ENCODE measurements at regions not wholly inside any gene's neighbourhood (a gene's known extent, or its start where the extent isn't known, plus 50 kb on each side); places are given as distances from the start of the nearest gene placed in this dataset.

- H2BK20ac ChIP-seq (ENCODE audit: low read length): peak overlapping the region; percentile 49; the same call in 1 of the 2 replicates
- no peak overlapping the region for H2AK5ac ChIP-seq (ENCODE audit: low read depth, low read length)
- WGBS, 2 experiments (ENCODE audit: extremely low coverage in 1 of 2, insufficient coverage in 1 of 2, insufficient read length in 1 of 2, insufficient replicate concordance in 2 of 2, low coverage in 1 of 2, low lambda C conversion rate in 2 of 2, missing lambda C conversion rate in 1 of 2): 77% methylated on average over 2 of the region's 2 CpGs; no CpG with 5 or more reads in 1 of the 2 experiments
- H3K36me3 ChIP-seq (ENCODE audit: control insufficient read depth in 2 of 4, insufficient read depth in 4 of 4, low read length in 3 of 4): no peaks in the 10 kb centered on the region
- H4K8ac ChIP-seq (ENCODE audit: extremely low read depth, insufficient read depth, low read length): no peak overlapping the region
- no peaks in the 10 kb centered on the region for H3K27me3 ChIP-seq (replicated peaks in 1 of 4; ENCODE audit: control insufficient read depth in 3 of 4, extremely low read depth in 1 of 4, insufficient read depth in 3 of 4, low read length in 3 of 4)
- H2BK15ac ChIP-seq (ENCODE audit: low read length): no peak overlapping the region
- H2BK5ac ChIP-seq (ENCODE audit: low read depth, low read length): no peak overlapping the region
- H3K4ac ChIP-seq (replicated peaks; ENCODE audit: insufficient read length, low read depth, low read length): no peak overlapping the region
- H3K4me3 ChIP-seq (ENCODE audit: extremely low read depth in 1 of 4, insufficient read depth in 2 of 4, low read depth in 3 of 4, low read length in 4 of 4): no peak overlapping the region
- H3K18ac ChIP-seq (ENCODE audit: extremely low read depth, low read length): no peak overlapping the region
- H3K56ac ChIP-seq (replicated peaks; ENCODE audit: insufficient read length, low read depth, low read length): no peak overlapping the region
- H3K27ac ChIP-seq (ENCODE audit: low read depth, low read length): no peak overlapping the region
- H2AFZ ChIP-seq (ENCODE audit: low read length): peak overlapping the region; percentile 20; the same call in 1 of the 2 replicates
- FAIRE-seq: no peak
- H3K23ac ChIP-seq (ENCODE audit: insufficient read length): no peak overlapping the region
- ChIA-PET CTCF (ENCODE audit: partially characterized antibody) (no interaction called here), POLR2A (ENCODE audit: partially characterized antibody) (interaction anchor here (0.6 kb wide), 1 partner anchor 19 kb away, joined by 4 read pairs; no protein-coding TSS in a partner anchor)
- H3K79me2 ChIP-seq (ENCODE audit: control insufficient read depth in 1 of 2, insufficient read depth in 2 of 2, low read length in 2 of 2): no peaks in the 10 kb centered on the region
- no peak for TF ChIP-seq GTF2F1 (IDR thresholded peaks at IDR 0.05; ENCODE audit: borderline replicate concordance, low read depth, low read length)
- TF ChIP-seq MAFK (IDR thresholded peaks at IDR 0.05; ENCODE audit: low read depth, low read length): no peak
- TF ChIP-seq POLR2A (IDR thresholded peaks at IDR 0.05; ENCODE audit: control extremely low read depth in 1 of 2, low read depth in 2 of 2, low read length in 2 of 2): no peak
- TF ChIP-seq CTBP2 (IDR thresholded peaks at IDR 0.05; ENCODE audit: borderline replicate concordance, insufficient read depth, insufficient read length, low read length): no peak
- no peak for TF ChIP-seq TEAD4 (IDR thresholded peaks at IDR 0.05; ENCODE audit: low read depth, low read length)
- no peak for TF ChIP-seq EP300 (IDR thresholded peaks at IDR 0.05; ENCODE audit: borderline replicate concordance in 1 of 2, low read depth in 2 of 2, low read length in 2 of 2)
- no peak for TF ChIP-seq USF2 (IDR thresholded peaks at IDR 0.05; ENCODE audit: low read length)
- TF ChIP-seq SP1 (IDR thresholded peaks at IDR 0.05; ENCODE audit: low read depth, low read length): no peak
- H4K5ac ChIP-seq (ENCODE audit: insufficient read length, low read depth, low read length): no peak overlapping the region
- H3K4me1 ChIP-seq (replicated peaks in 1 of 4; ENCODE audit: control insufficient read depth in 3 of 4, insufficient read depth in 4 of 4, low read length in 3 of 4): peaks cover 0 to 24% (median 11%) of the 10 kb centered on the region in 4 experiments; a peak in 3 of 7 replicates
- H2BK120ac ChIP-seq (replicated peaks; ENCODE audit: low read depth, low read length): no peak overlapping the region
- H2BK12ac ChIP-seq (ENCODE audit: low read depth, low read length): no peak overlapping the region
- no peak overlapping the region for H3K9ac ChIP-seq (replicated peaks in 1 of 4; ENCODE audit: extremely low read depth in 1 of 4, low read depth in 3 of 4, low read length in 3 of 4)
- H3K79me1 ChIP-seq (ENCODE audit: low read depth, low read length): no peaks in the 10 kb centered on the region
- H3K23me2 ChIP-seq (ENCODE audit: low read depth, low read length): no peaks in the 10 kb centered on the region
- H3K4me2 ChIP-seq (ENCODE audit: insufficient read depth in 1 of 2, low read depth in 2 of 2, low read length in 2 of 2): no peak overlapping the region
- no peaks in the 10 kb centered on the region for H4K20me1 ChIP-seq (replicated peaks in 1 of 2; ENCODE audit: control insufficient read depth in 1 of 2, insufficient read depth in 2 of 2, low read length in 2 of 2)
- H4K91ac ChIP-seq (replicated peaks; ENCODE audit: insufficient read length, low read length): no peak overlapping the region
- no peak overlapping the region for H3K14ac ChIP-seq (ENCODE audit: insufficient read length)
- no peak for DNase-seq (ENCODE audit: low read depth in 1 of 2, low spot score in 2 of 2)
- H3K9me3 ChIP-seq (ENCODE audit: insufficient read depth in 2 of 2, low read depth in 1 of 2, low read length in 1 of 2): no peaks in the 10 kb centered on the region
Observed at GRCh38 chr5:96143450-96143849, 181.8 kb upstream of the ELL2 start.

Data from H1 (cell line).